ENCODE measurements at regions not wholly inside any gene's neighbourhood (a gene's known extent, or its start where the extent isn't known, plus 50 kb on each side); places are given as distances from the start of the nearest gene placed in this dataset.

DNA sequence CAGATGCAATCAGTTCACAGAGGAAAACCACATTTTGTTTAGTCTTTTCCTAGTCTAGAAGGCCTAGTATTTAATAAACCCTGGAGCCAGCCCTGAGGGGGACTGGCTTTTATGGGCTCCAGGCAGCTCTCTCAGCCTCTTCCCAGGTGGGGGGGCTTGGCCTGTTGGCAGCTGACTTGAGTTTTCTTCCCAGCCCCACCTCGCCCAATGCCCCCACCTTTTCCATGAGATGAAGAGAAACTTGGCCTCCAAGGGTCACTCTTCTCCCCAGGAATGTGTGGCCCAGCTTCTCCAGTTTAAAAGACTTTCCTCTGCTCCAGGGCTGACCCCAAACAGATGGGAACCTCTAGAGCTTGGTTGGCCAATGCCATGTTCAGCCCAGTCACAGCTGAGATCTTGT is 196.1 kb downstream of the BMP7 start:
- Histone ChIP-seq H3K4me3 (ENCODE audit: low read length) (no peak overlapping the region), H3K9me3 (ENCODE audit: low read length) (no peaks in the 10 kb centered on the region), H3K27me3 (ENCODE audit: insufficient read depth, low read depth, low read length) (peaks cover 27% of the 10 kb centered on the region), H3K4me2 (ENCODE audit: low read length) (no peak overlapping the region), H3K9me2 (ENCODE audit: insufficient read depth, low read length) (no peaks in the 10 kb centered on the region), H4K20me1 (ENCODE audit: insufficient read depth) (no peaks in the 10 kb centered on the region), H3K36me3 (ENCODE audit: insufficient read depth, low read length) (no peaks in the 10 kb centered on the region), H3F3A (ENCODE audit: insufficient read depth, low read length, poor library complexity, severe bottlenecking) (peaks cover 4% of the 10 kb centered on the region), H2AFZ (ENCODE audit: low read depth, low read length) (no peak overlapping the region), H3K79me2 (replicated peaks; ENCODE audit: insufficient read depth, low read length) (no peaks in the 10 kb centered on the region), H3K27ac (ENCODE audit: low read length) (no peak overlapping the region), H3K9ac (ENCODE audit: low read length) (no peak overlapping the region)
- TF ChIP-seq RAD21 (conservative IDR thresholded peaks at IDR 0.05) (no peak), MXI1 (conservative IDR thresholded peaks at IDR 0.05; ENCODE audit: poor library complexity, severe bottlenecking) (no peak), EZH2 (IDR thresholded peaks at IDR 0.05; ENCODE audit: borderline replicate concordance, insufficient read depth, low read length, poor library complexity, severe bottlenecking) (no peak), TAF1 (IDR thresholded peaks at IDR 0.05; ENCODE audit: low read depth) (no peak)

DNA sequence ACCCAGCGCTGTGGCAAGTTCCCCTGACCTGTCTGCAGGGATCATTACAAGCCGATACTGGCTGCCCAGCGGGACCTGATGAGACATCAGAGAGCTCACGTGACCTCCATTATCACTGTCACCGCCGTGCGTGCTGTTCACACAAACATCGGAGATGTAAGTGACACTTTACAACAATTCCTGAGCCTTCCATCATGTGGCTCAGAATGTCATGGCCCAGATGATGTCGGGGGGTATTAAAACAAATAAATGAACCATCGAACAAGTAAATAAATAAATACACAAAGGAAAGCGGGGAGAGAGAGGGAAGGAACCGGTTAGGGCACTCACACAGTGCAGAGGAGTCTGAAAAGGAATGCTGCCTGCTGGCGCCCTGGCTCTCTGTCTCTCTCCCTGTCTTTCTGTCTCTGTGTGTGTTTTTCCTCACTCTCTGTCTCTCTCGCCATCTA is 195.1 kb downstream of the BMP7 start:
- no peak for TF ChIP-seq SMC3 (conservative IDR thresholded peaks at IDR 0.05; ENCODE audit: poor library complexity)
- TF ChIP-seq EZH2 (IDR thresholded peaks at IDR 0.05; ENCODE audit: borderline replicate concordance, insufficient read depth, low read length, poor library complexity, severe bottlenecking) = no peak
- TF ChIP-seq, protein P1, sequence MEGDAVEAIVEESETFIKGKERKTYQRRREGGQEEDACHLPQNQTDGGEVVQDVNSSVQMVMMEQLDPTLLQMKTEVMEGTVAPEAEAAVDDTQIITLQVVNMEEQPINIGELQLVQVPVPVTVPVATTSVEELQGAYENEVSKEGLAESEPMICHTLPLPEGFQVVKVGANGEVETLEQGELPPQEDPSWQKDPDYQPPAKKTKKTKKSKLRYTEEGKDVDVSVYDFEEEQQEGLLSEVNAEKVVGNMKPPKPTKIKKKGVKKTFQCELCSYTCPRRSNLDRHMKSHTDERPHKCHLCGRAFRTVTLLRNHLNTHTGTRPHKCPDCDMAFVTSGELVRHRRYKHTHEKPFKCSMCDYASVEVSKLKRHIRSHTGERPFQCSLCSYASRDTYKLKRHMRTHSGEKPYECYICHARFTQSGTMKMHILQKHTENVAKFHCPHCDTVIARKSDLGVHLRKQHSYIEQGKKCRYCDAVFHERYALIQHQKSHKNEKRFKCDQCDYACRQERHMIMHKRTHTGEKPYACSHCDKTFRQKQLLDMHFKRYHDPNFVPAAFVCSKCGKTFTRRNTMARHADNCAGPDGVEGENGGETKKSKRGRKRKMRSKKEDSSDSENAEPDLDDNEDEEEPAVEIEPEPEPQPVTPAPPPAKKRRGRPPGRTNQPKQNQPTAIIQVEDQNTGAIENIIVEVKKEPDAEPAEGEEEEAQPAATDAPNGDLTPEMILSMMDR (IDR thresholded peaks at IDR 0.05; ENCODE audit: poor library complexity, severe bottlenecking) = peak; percentile 26
- TF ChIP-seq, protein P2, sequence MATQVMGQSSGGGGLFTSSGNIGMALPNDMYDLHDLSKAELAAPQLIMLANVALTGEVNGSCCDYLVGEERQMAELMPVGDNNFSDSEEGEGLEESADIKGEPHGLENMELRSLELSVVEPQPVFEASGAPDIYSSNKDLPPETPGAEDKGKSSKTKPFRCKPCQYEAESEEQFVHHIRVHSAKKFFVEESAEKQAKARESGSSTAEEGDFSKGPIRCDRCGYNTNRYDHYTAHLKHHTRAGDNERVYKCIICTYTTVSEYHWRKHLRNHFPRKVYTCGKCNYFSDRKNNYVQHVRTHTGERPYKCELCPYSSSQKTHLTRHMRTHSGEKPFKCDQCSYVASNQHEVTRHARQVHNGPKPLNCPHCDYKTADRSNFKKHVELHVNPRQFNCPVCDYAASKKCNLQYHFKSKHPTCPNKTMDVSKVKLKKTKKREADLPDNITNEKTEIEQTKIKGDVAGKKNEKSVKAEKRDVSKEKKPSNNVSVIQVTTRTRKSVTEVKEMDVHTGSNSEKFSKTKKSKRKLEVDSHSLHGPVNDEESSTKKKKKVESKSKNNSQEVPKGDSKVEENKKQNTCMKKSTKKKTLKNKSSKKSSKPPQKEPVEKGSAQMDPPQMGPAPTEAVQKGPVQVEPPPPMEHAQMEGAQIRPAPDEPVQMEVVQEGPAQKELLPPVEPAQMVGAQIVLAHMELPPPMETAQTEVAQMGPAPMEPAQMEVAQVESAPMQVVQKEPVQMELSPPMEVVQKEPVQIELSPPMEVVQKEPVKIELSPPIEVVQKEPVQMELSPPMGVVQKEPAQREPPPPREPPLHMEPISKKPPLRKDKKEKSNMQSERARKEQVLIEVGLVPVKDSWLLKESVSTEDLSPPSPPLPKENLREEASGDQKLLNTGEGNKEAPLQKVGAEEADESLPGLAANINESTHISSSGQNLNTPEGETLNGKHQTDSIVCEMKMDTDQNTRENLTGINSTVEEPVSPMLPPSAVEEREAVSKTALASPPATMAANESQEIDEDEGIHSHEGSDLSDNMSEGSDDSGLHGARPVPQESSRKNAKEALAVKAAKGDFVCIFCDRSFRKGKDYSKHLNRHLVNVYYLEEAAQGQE (IDR thresholded peaks at IDR 0.05; ENCODE audit: borderline replicate concordance) = peak; percentile 46
- TF ChIP-seq POLR2AphosphoS5 (IDR thresholded peaks at IDR 0.05) = peak; percentile 96
- peak; percentile 85 for TF ChIP-seq EP300 (conservative IDR thresholded peaks at IDR 0.05; ENCODE audit: poor library complexity, severe bottlenecking)
- TF ChIP-seq RAD21 (conservative IDR thresholded peaks at IDR 0.05) = no peak
- H3K9ac ChIP-seq (ENCODE audit: low read length) = peak overlapping the region; percentile 50
- H3K79me2 ChIP-seq (replicated peaks; ENCODE audit: insufficient read depth, low read length) = no peaks in the 10 kb centered on the region
- H3K9me3 ChIP-seq (ENCODE audit: low read length) = no peaks in the 10 kb centered on the region
- peak overlapping the region; percentile 22 for H2AFZ ChIP-seq (ENCODE audit: low read depth, low read length)
- peaks cover 4% of the 10 kb centered on the region for H3F3A ChIP-seq (ENCODE audit: insufficient read depth, low read length, poor library complexity, severe bottlenecking)
- no peaks in the 10 kb centered on the region for H4K20me1 ChIP-seq (ENCODE audit: insufficient read depth)
- peak overlapping the region; percentile 54 for H3K4me2 ChIP-seq (ENCODE audit: low read length)
- peak overlapping the region; percentile 48 for H3K27ac ChIP-seq (ENCODE audit: low read length)
- H3K36me3 ChIP-seq (ENCODE audit: insufficient read depth, low read length) = no peaks in the 10 kb centered on the region
- H3K4me3 ChIP-seq (ENCODE audit: low read length) = peak overlapping the region; percentile 61
- H3K27me3 ChIP-seq (ENCODE audit: insufficient read depth, low read depth, low read length) = peaks cover 21% of the 10 kb centered on the region
- H3K9me2 ChIP-seq (ENCODE audit: insufficient read depth, low read length) = no peaks in the 10 kb centered on the region
